SK-N-SH (cell line): ENCODE measurements at regions not wholly inside any gene's neighbourhood (a gene's known extent, or its start where the extent isn't known, plus 50 kb on each side); places are given as distances from the start of the nearest gene placed in this dataset.

ENCODE experiments used
- CTCF ChIA-PET: fragments of 300-600, 350-600 bp; formaldehyde crosslinking; extraction: SDS; loops from one replicate; lab custom pipeline; 2021; lab: Yijun Ruan, JAX
- POLR2A ChIA-PET: fragments of 350-600 bp; sonication (Branson Sonifier 250); formaldehyde crosslinking; extraction: SDS; loops from one replicate; lab custom pipeline; 2020; ENCODE audit warnings: antibody characterized with exemption, inconsistent platforms; lab: Yijun Ruan, JAX
- DNase-seq: peaks from one replicate; pipeline ENCODE4 v3.0.0; 2012
- H2AFZ ChIP-seq: fragments of 200-600 bp; sonication (generic); 2 replicates; pipeline ENCODE4 v1.8.1; 2016; ENCODE audit warnings: antibody characterized with exemption, mild to moderate bottlenecking, low read depth
- H3F3A ChIP-seq: fragments of 200-600 bp; sonication (generic); replicated peaks from 2 replicates; pipeline ENCODE3; 2016; ENCODE audit warnings: antibody characterized with exemption, mild to moderate bottlenecking; ENCODE audit not compliant: insufficient read depth
- H3K27ac ChIP-seq, 2 experiments: fragments of 200-500 bp in 1 of 2; fragments of 200-600 bp in 1 of 2; sonication (Bioruptor generic) in 1 of 2; sonication (generic), shearing (Covaris generic) in 1 of 2; 2 replicates each; pipeline versions ENCODE4 v1.5.1 to v1.6.1; 2014 to 2016; ENCODE audit warnings: low read depth in 2 of 2, inconsistent platforms in 1 of 2, low read length in 1 of 2, mild to moderate bottlenecking in 1 of 2, mixed read lengths in 1 of 2
- H3K27me3 ChIP-seq: fragments of 200-600 bp; sonication (generic), shearing (Covaris generic); 2 replicates; pipeline ENCODE4 v1.6.1; 2016; ENCODE audit warnings: mixed run types; ENCODE audit not compliant: insufficient read depth
- H3K36me3 ChIP-seq, 2 experiments: fragments of 200-500 bp in 1 of 2; fragments of 200-600 bp in 1 of 2; sonication (Bioruptor generic) in 1 of 2; sonication (generic) in 1 of 2; replicated peaks in 1 of 2; 2 replicates each; pipeline versions ENCODE3 to v1.5.1; 2014 to 2016; ENCODE audit warnings: low read length in 1 of 2, mild to moderate bottlenecking in 1 of 2; ENCODE audit not compliant: insufficient read depth in 2 of 2, control insufficient read depth in 1 of 2
- H3K4me1 ChIP-seq, 2 experiments: fragments of 200-500 bp in 1 of 2; fragments of 200-600 bp in 1 of 2; sonication (Bioruptor generic) in 1 of 2; sonication (generic), shearing (Covaris generic) in 1 of 2; 2 replicates each; pipeline versions ENCODE4 v1.5.1 to v1.6.1; 2014 to 2016; ENCODE audit warnings: low read depth in 1 of 2, low read length in 1 of 2, mixed run types in 1 of 2; ENCODE audit not compliant: insufficient read depth in 2 of 2, control insufficient read depth in 1 of 2
- H3K4me2 ChIP-seq: fragments of 200-600 bp; sonication (generic), shearing (Covaris generic); 2 replicates; pipeline ENCODE4 v1.6.1; 2017; ENCODE audit warnings: mixed run types
- H3K4me3 ChIP-seq, 2 experiments: fragments of 200-500 bp in 1 of 2; fragments of 200-600 bp in 1 of 2; sonication (Bioruptor generic) in 1 of 2; sonication (generic), shearing (Covaris generic) in 1 of 2; 2 replicates each; pipeline versions ENCODE4 v1.5.1 to v1.8.1; 2014 to 2016; ENCODE audit warnings: low read depth in 2 of 2, inconsistent platforms in 1 of 2, low read length in 1 of 2, mild to moderate bottlenecking in 1 of 2, mixed read lengths in 1 of 2, moderate library complexity in 1 of 2
- H3K79me2 ChIP-seq: fragments of 200-600 bp; sonication (generic); 2 replicates; pipeline ENCODE4 v1.8.1; 2017; ENCODE audit warnings: mild to moderate bottlenecking; ENCODE audit not compliant: insufficient read depth
- H3K9ac ChIP-seq: fragments of 200-600 bp; sonication (generic); 2 replicates; pipeline ENCODE4 v1.6.1; 2017; ENCODE audit warnings: mixed run types
- H3K9me2 ChIP-seq: fragments of 200-600 bp; sonication (generic); 2 replicates; pipeline ENCODE4 v1.6.1; 2017; ENCODE audit warnings: mixed run types
- H3K9me3 ChIP-seq: fragments of 200-600 bp; sonication (generic); 2 replicates; pipeline ENCODE4 v1.6.1; 2017; ENCODE audit warnings: mixed run types, mild to moderate bottlenecking, moderate library complexity
- H4K20me1 ChIP-seq: fragments of 200-600 bp; sonication (generic); 2 replicates; pipeline ENCODE4 v1.6.1; 2017; ENCODE audit warnings: mild to moderate bottlenecking, mixed run types; ENCODE audit not compliant: insufficient read depth
- ELF1 ChIP-seq: IDR thresholded peaks from 2 replicates; pipeline ENCODE4 v1.4.0; 2012
- FOXM1 ChIP-seq: IDR thresholded peaks from 2 replicates; pipeline ENCODE4 v1.4.0; 2012; ENCODE audit warnings: low read depth, mild to moderate bottlenecking
- GABPA ChIP-seq: IDR thresholded peaks from 2 replicates; pipeline ENCODE4 v1.4.0; 2012; ENCODE audit warnings: low read depth, mild to moderate bottlenecking
- GATA2 ChIP-seq: sonication (generic); formaldehyde crosslinking; IDR thresholded peaks from 2 replicates; pipeline ENCODE4 v1.5.0; 2020; ENCODE audit warnings: mild to moderate bottlenecking, missing genetic modification reagents
- JUND ChIP-seq: IDR thresholded peaks from 2 replicates; pipeline ENCODE4 v1.4.0; 2012
- NFIC ChIP-seq: IDR thresholded peaks from 2 replicates; pipeline ENCODE4 v1.4.0; 2012; ENCODE audit warnings: borderline replicate concordance
- NRF1 ChIP-seq: IDR thresholded peaks from 2 replicates; pipeline ENCODE4 v1.6.1; 2012; ENCODE audit warnings: low read depth, mild to moderate bottlenecking, low read length
- RCOR1 ChIP-seq: fragments of 150-350 bp; IDR thresholded peaks from 2 replicates; pipeline ENCODE4 v1.6.1; 2017; ENCODE audit warnings: antibody characterized with exemption, low read length
- RFX5 ChIP-seq: IDR thresholded peaks from 2 replicates; pipeline ENCODE4 v1.6.1; 2012; ENCODE audit warnings: mild to moderate bottlenecking, improper control_type of control experiment, low read length
- TAF1 ChIP-seq: IDR thresholded peaks from 2 replicates; pipeline ENCODE4 v1.6.1; 2012; ENCODE audit warnings: low read depth, mild to moderate bottlenecking, low read length, moderate library complexity, borderline replicate concordance
- ZBTB33 ChIP-seq: IDR thresholded peaks from 2 replicates; pipeline ENCODE4 v1.4.0; 2012; ENCODE audit warnings: low read depth, borderline replicate concordance
- WGBS: methylation state at CpG from one replicate; pipeline ENCODE4 v1.1.6; 2017; ENCODE audit warnings: low lambda C conversion rate; 5-methylcytosine and 5-hydroxymethylcytosine counted together
- TF ChIP-seq, protein P1 (sequence below): IDR thresholded peaks from 2 replicates; pipeline ENCODE4 v1.6.1; 2012; ENCODE audit warnings: mild to moderate bottlenecking, low read depth, low read length, moderate library complexity
- TF ChIP-seq, protein P2 (sequence below): fragments of 150-350 bp; IDR thresholded peaks from 2 replicates; pipeline ENCODE4 v1.6.1; 2017; ENCODE audit warnings: antibody characterized with exemption, low read length, low read depth, borderline replicate concordance

DNA sequence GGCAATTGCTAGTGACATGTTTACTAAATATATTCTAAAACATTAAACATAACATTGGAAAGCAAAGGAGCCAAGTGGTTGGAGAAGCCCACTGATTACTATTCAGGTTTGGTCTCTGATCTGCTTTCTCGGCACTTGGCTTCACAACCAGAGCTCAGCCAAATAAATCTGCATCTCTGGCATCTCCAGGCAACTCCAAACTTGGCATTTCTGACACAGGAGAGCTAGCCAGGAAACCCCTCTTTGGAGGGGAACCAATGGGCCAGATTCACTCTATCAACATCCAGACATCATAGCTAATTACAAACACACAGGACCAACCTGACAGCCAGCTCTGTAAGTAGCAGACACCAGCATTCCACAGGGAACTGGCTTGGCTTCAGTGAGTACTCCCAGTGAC lies 150.3 kb upstream of the ETAA1 start (continued):
- TF ChIP-seq, protein P1, sequence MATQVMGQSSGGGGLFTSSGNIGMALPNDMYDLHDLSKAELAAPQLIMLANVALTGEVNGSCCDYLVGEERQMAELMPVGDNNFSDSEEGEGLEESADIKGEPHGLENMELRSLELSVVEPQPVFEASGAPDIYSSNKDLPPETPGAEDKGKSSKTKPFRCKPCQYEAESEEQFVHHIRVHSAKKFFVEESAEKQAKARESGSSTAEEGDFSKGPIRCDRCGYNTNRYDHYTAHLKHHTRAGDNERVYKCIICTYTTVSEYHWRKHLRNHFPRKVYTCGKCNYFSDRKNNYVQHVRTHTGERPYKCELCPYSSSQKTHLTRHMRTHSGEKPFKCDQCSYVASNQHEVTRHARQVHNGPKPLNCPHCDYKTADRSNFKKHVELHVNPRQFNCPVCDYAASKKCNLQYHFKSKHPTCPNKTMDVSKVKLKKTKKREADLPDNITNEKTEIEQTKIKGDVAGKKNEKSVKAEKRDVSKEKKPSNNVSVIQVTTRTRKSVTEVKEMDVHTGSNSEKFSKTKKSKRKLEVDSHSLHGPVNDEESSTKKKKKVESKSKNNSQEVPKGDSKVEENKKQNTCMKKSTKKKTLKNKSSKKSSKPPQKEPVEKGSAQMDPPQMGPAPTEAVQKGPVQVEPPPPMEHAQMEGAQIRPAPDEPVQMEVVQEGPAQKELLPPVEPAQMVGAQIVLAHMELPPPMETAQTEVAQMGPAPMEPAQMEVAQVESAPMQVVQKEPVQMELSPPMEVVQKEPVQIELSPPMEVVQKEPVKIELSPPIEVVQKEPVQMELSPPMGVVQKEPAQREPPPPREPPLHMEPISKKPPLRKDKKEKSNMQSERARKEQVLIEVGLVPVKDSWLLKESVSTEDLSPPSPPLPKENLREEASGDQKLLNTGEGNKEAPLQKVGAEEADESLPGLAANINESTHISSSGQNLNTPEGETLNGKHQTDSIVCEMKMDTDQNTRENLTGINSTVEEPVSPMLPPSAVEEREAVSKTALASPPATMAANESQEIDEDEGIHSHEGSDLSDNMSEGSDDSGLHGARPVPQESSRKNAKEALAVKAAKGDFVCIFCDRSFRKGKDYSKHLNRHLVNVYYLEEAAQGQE = no peak
- TF ChIP-seq RFX5 (no peak), RCOR1 (no peak), GABPA (no peak), JUND (no peak), TAF1 (no peak), ELF1 (no peak), NRF1 (no peak), FOXM1 (no peak), NFIC (no peak)
- TF ChIP-seq, protein P2, sequence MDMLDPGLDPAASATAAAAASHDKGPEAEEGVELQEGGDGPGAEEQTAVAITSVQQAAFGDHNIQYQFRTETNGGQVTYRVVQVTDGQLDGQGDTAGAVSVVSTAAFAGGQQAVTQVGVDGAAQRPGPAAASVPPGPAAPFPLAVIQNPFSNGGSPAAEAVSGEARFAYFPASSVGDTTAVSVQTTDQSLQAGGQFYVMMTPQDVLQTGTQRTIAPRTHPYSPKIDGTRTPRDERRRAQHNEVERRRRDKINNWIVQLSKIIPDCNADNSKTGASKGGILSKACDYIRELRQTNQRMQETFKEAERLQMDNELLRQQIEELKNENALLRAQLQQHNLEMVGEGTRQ = no peak
- TF ChIP-seq, all 33 proteins: peak for 0

DNA sequence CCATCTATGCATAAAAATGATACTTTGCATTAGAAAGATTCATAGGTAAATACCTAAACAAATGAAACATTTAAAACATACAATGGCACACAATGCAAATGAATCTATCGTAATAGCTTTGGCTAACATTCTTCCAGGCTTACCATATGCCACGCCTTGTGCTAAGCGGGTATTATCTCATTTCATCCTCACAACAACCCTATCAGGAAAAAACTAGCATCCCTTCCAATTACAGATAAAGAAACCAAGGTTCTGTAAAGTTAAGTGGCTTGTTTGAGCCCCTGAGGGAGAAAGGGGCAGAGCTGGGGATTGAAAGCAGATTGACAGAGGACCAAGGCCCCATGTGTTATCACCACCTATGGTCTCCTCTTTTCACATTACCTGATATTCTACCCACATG lies 145.4 kb upstream of the ETAA1 start:
- no peaks in the 10 kb centered on the region for H3K9me2 ChIP-seq

More for the DNA sequence above, 145.4 kb upstream of the ETAA1 start:
- WGBS = 94% methylated on average over 3 of the region's 3 CpGs
- H3K9ac ChIP-seq = no peak overlapping the region
- H3K27ac ChIP-seq = no peak overlapping the region
- no peaks in the 10 kb centered on the region for H3K36me3 ChIP-seq
- H3K4me1 ChIP-seq = peaks cover 5 to 9% of the 10 kb centered on the region in 2 experiments; a peak in 2 of 4 replicates
- ChIA-PET POLR2A (no interaction called here), CTCF (interaction anchor here (1.3 kb wide), 1 partner anchor 588 kb away, joined by 4 read pairs; no protein-coding TSS in a partner anchor)
- DNase-seq = no peak
- H3F3A ChIP-seq = no peaks in the 10 kb centered on the region
- H3K4me2 ChIP-seq = no peak overlapping the region
- no peaks in the 10 kb centered on the region for H3K27me3 ChIP-seq
- no peak overlapping the region for H3K4me3 ChIP-seq
- H2AFZ ChIP-seq = no peak overlapping the region
- peak; percentile 42 for TF ChIP-seq GATA2 (CRISPR knock-in tag)
- TF ChIP-seq ZBTB33 = no peak
- no peaks in the 10 kb centered on the region for H4K20me1 ChIP-seq
- H3K79me2 ChIP-seq = no peaks in the 10 kb centered on the region
- no peaks in the 10 kb centered on the region for H3K9me3 ChIP-seq
